SK-N-SH (cell line): ENCODE measurements at regions not wholly inside any gene's neighbourhood (a gene's known extent, or its start where the extent isn't known, plus 50 kb on each side); places are given as distances from the start of the nearest gene placed in this dataset.

Experiments used
- CTCF ChIP-seq: fragments of 200-600 bp; sonication (generic); IDR thresholded peaks from 2 replicates; pipeline ENCODE4 v1.6.1; 2017; ENCODE audit warnings: antibody characterized with exemption, mild to moderate bottlenecking, moderate library complexity
- ELF1 ChIP-seq: IDR thresholded peaks from 2 replicates; pipeline ENCODE4 v1.4.0; 2012
- EP300 ChIP-seq, 2 experiments: IDR thresholded peaks; 2 replicates each; pipeline versions ENCODE4 v1.4.0 to v1.6.1; 2012; ENCODE audit warnings: borderline replicate concordance in 1 of 2, low read depth in 1 of 2, low read length in 1 of 2
- EZH2phosphoT487 ChIP-seq: fragments of 200-600 bp; sonication (generic); IDR thresholded peaks from 2 replicates; pipeline ENCODE4 v1.6.1; 2017; ENCODE audit warnings: low read depth, mixed run types, mild to moderate bottlenecking, antibody characterized with exemption, moderate library complexity, borderline replicate concordance
- TAF1 ChIP-seq: IDR thresholded peaks from 2 replicates; pipeline ENCODE4 v1.6.1; 2012; ENCODE audit warnings: low read depth, mild to moderate bottlenecking, low read length, moderate library complexity, borderline replicate concordance
- YY1 ChIP-seq: IDR thresholded peaks from 2 replicates; pipeline ENCODE4 v1.4.0; 2012; ENCODE audit warnings: low read depth, mild to moderate bottlenecking
- TF ChIP-seq, protein P1 (sequence below): fragments of 150-350 bp; IDR thresholded peaks from 2 replicates; pipeline ENCODE4 v1.6.1; 2016; ENCODE audit warnings: mild to moderate bottlenecking, low read depth, low read length

DNA sequence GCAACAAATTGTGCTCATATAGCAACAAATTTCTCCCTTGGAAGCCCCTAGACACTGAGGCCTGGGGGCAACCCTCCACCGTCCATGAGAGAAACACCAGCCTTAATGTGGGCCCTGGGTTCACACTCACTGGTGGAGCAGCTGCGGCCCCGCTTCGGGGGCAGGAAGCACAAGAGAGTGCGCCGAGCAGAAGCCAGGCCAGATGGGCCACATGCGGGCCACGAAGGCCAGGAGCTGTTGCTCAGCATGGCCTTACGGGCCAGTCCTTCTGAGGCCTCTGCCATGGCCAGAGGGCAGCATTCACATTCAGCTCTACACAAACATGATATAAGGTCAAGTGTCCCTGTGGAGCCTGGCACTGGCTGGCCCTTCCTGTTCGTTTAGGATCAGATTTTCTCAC, 60.0 kb upstream of the VIPR2 start:
- TF ChIP-seq TAF1: no peak
- TF ChIP-seq EP300 (IDR thresholded peaks at IDR 0.05; ENCODE audit: borderline replicate concordance in 1 of 2, low read depth in 1 of 2, low read length in 1 of 2): no peak
- TF ChIP-seq, protein P1, sequence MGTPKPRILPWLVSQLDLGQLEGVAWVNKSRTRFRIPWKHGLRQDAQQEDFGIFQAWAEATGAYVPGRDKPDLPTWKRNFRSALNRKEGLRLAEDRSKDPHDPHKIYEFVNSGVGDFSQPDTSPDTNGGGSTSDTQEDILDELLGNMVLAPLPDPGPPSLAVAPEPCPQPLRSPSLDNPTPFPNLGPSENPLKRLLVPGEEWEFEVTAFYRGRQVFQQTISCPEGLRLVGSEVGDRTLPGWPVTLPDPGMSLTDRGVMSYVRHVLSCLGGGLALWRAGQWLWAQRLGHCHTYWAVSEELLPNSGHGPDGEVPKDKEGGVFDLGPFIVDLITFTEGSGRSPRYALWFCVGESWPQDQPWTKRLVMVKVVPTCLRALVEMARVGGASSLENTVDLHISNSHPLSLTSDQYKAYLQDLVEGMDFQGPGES: no peak
- no peak for TF ChIP-seq CTCF
- TF ChIP-seq ELF1: no peak
- TF ChIP-seq YY1: no peak
- no peak for TF ChIP-seq EZH2phosphoT487
